Hypothalamus (tissue), 51 donors: ENCODE measurements at regions not wholly inside any gene's neighbourhood (a gene's known extent, or its start where the extent isn't known, plus 50 kb on each side); places are given as distances from the start of the nearest gene placed in this dataset.
"Not testable (repeated sequence)": the region's sequence is repeated elsewhere in the genome, so short reads cannot be mapped to it uniquely, and the experiment has no call there.

Experiments used
- DNase-seq, 51 donors: peaks; one replicate each; lab custom pipeline; 2025; lab: John Stamatoyannopoulos, UW

DNA sequence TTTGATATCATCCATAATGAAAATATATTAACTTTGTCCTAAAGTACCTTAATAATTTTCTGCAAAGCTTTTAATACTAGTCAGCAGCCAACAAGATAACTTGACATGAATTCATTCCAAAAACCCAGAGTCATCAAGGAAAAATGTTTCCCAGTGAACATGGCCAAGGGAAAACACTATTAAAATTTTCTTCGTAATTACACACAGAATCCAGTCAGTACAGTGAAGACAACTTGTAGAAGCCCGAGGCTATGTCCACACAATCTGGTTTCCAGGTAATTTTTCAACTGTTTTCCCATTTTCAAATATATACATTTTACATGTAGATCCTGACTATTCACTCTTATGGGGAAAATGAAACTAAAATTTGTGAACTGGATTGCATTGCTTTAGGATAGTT is 600.9 kb downstream of the CDH8 start:
- no peak for DNase-seq

DNA sequence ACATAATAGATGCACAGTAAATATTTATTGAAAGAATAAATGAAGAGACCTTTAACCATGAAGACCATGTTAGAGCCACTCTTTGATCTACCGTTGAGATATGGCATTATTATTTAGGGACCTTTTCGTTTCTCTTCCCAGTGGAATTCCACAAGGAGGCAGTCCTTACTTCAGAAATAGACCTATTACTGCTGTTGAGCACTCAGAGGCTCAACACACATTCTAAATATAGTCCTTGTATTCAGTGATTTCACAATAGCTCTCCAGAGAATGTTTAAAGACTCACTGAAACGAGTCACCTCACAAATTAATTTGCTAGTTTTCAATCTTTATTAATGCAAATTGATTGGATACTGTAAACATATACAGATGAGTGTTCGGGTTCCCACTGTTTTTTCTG is 603.8 kb downstream of the CDH8 start:
- no peak for DNase-seq

DNA sequence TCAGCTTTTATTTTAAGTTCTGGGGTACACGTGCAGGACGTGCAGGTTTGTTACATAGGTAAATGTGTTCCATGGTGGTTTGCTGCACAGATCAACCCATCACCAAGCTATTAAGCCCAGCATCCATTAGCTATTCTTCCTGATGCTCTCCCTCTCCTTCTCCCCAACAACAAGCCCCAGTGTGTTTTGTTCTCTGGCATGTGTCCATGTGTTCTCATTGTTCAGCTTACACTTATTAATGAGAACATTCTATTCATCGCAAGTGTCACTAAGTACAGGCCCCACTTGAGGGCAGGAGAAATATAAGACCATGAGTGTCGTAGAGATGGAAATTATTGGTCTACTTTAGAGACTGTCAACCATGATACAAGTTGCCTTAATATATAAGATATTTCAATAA is 615.1 kb downstream of the CDH8 start:
- peak in 3 of 51 donors; percentile 2 to 6 (median 4) for DNase-seq

DNA sequence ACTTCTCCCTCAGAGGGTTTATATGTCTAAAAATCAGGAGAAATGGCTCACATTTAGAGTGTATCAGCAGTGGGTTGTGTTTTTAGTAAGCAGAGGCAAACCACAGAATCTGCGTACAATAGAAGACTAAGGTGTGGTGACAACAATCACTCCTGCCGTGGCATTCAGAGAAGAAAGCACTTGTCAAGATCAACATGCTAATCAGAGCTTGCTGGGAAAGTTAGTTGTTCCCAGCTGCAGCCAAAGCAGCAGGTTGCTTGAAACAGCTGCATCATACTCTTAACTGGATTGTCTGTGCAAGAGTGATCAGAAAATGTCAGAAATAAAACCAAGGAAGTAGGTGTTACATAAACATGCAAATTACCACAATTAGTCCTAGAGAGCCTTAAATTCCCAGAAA is 616.4 kb downstream of the CDH8 start:
- DNase-seq: no peak

DNA sequence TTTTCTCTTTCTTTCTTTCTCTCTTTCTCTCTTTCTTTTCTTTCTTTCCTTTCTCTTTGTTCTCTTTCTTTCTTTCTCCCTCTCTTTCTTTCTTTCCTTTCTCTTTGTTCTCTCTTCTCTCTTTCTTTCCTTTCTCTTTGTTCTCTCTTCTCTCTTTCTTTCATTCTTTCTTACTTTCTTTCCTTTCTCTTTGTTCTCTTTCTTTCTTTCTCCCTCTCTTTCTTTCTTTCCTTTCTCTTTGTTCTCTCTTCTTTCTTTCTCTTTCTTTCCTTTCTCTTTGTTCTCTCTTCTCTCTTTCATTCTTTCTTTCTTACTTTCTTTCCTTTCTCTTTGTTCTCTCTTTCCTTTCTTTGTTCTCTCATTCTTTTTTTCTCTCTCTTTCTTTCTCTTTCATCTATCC is 617.4 kb downstream of the CDH8 start:
- not testable (repeated sequence) for DNase-seq

DNA sequence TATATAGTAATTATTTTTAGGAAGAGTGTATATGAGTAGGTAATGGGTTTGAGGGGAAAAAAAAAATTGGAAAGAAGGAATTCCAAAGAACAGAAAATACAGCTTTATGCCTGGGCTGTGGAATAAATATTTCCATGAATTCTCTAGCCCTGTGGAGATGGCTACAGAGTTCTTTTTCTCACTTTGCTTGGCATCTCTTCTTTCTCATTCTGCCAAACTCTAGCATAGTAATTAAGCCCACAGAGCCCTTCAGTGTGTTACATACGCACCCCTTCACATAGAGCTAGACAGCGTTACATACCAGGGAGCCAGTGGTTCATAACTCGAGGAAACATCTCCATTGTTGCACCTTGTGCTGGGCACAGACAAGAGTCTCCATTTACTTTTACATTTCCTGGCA is 621.1 kb downstream of the CDH8 start:
- DNase-seq: no peak

DNA sequence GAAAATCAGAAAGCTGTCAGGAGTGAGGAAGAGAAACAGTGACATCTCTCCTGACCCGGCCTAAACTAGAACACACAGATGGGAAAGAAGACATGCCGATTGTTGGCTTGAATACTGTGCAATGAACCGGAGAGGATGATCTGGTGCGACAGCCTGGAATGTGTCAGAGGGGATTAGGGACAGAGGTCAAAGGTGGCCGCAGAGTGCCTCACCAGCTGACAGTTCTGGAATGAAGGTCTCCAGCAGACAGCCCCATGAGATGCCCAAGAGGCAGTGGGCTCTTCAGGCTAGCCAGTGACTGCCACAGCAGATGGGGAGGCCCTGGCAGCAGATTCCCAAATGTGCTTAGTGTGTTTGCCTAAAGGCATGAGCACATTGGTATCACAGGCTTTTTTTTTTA is 623.2 kb downstream of the CDH8 start:
- DNase-seq: no peak

DNA sequence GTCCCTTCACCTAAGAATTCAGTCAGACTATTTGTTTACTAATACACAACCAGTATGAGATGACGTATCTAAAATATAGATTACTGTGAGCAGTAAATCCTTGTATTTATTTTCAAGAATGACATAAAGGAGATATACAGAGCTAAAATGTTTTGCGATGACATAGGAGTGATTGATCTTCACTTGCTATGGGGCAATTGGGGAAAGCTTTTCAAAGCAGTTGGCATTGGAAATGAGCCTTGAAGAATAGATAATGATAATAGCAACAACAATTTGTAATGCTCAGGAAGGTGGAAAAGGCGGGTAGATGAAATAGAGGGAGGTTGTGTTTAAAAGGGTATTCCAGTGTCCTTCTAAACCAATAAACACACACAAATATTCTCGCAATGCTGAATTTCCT is 623.7 kb downstream of the CDH8 start:
- no peak for DNase-seq

DNA sequence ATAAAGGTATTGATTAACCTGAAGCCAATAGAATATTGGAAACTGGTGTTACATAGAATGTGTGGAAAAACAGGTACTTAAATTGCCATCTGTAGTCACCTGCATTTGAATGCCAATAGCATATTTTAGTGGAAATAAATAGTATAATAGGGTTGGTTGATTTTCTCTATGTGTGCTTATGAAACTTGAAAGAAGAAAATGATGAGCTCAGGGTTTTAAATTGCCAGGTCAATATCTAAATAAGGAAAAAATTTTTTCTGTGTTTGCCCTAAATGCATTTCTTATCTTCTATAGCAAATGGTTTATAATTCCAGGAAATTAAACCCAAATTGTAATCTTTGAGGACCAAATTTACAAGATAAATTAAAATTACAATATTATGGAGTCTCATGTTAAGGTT is 626.6 kb downstream of the CDH8 start:
- DNase-seq: no peak

DNA sequence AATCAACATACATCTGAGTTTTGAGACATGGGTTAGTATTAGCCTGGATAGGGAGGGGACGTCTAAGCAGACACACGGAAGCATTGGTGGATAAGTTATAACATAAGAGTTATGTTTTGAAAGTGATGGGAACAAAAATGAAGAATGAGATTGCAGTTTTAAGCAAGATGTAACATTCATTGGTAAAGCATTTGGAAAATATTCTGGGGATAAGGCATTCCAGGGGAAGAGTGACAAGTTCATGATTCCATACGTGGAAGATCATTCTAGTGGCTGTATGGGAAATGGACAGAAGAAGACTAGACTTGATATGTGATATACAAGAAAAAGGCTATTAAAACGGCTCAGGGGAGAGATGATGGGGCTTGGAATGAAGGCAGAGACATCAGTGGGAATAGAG is 632.9 kb downstream of the CDH8 start:
- DNase-seq: no peak

DNA sequence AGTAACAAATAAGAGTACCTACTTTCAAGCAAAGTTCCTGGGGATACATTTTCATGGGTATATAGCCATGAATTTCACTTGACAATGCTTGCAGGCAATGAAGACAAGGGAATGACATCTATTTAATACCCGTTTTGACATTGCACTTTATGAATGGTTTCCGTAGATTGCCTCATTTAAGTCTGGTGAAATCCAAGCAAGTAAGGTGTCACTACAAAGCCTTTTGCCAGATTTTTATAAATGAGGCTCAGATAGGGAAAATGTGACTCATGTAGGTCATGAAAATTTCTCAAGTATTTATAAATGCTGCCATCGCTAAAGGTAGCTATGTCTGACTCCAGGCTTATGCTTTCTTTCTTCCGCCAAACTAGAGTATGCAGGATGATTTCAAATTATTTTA is 644.3 kb downstream of the CDH8 start:
- DNase-seq: no peak

DNA sequence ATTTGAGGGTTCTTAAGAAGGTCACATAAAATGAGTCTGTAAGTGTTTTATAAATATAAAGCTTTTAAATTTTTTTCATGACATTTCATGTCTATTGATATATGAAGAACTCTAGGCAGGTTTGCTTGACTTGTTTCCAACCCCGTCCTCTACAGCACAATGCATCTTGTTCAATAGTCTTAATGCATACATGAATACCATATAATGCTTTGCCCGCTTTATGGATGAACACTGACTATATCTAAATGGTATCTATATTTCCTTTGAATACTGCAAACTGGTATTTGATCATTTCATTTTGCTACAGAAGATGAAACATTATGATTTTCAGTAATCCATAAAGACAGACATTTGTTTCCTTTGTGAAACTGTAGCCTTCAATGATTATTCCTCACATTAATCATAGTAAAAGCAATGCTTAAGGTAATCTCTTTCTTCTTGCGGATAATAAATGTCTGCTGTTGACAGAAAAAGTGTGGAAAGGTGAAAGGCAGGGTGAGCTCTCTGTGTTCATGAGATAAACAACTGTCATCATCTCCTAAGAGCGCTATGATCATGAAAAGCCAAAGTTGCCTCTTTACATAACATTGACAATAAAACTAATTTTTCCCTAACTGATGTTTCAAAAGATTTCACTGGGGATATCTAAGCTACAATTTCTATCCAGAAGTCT is 645.1 kb downstream of the CDH8 start:
- no peak for DNase-seq

DNA sequence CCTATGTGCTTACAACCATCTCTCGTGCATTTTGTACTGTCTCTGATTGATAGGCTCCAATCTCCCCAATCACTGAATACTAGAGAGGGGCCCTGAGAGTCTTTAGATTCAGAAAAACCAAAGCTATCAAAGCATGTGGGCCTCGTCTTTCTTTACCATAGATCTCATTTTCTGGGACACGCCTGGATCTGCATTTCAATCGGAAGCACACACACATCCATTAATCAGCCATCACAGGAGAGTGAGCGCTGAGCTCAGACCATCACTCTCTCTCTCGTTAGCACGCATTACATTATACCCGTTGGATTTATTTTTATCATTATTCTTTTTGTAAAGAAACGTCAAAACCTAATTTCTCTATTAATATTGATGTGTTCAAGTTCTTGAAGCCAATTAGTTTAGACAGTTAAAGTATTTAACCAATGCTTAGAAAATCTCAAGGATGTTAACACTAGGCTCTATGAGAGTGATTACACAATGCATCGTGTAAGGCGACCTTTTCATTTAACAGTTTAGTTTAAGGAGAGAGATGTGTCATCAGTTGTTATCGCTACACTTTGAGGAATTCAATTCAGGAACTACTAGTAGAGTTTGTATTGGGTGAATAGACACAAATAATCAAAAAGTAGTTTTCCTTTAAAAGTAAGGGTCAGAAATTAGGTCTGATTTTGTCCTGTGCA is 650.7 kb downstream of the CDH8 start:
- DNase-seq: no peak

DNA sequence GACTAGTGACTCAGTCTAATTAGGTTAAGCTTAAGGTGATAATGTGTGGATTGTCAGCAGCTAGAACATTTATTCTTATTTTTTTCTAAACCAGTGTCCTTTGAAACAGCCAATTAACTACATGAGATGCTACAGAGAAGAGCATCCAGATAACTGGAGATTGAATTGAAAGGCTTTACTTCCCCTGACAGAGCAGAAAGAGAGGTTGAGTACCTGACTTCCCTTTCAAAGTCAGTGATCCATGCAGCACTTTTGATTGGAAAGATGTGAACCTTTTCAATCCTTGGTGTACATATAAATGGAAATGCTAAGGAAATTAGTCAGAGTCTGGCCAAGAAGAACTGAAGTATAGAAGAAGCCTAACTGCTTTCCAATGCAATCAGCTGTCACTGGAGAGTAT is 653.8 kb downstream of the CDH8 start:
- DNase-seq: no peak

DNA sequence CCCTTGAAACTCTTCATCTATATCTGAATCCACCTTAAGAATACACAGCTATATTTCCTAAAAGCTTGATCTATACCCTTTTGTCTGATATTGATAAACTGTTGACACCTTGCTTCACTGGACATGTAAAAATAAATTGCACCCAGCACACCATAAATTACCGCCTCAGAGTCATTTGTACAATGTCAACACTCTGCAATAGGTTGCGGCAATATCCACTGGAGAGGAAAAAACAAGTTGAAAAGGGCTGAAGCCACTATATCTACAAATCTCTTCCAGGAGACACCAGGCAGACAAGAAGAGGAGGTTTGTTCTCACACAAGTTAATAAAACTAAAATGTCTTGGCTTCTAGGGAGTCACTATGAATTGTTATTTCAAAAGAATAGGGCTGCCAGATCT is 656.9 kb downstream of the CDH8 start:
- no peak for DNase-seq

DNA sequence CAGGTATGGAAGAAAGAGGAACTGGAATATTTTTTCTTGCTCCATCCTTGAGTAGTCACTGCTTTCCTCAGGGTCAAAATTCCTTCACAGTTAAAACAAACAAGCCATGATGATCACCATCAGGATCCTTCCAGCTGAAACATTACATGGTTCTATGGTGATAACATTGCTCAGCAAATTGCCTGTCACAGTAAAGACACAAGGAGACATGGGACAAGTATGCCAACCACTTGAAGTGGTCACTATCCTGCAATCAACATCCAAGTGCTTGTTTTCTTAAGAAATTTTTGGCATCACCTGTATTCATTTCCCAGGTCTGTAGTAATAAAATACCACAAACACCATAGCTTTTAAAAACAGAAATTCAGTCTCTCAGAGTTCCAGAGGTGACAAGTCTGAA is 662.2 kb downstream of the CDH8 start:
- DNase-seq: no peak

DNA sequence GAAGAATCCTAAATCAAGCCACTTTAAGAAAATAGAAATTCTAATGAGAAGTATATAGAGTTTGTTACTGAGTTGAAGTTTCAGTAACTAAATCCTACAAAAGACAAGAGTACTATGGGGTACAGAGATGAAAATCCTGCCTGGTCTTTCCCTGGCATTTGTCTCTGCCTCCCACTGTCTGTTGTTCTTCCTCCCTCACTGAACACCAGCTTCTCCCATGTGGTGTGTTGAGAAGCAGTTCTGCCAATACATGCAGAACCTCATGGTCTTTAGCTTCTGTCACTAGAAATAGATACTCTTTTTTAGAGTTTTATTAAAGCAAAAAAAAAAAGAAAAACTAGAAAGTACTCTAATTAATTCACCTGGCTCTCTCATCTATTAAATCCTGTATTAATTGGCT is 664.4 kb downstream of the CDH8 start:
- DNase-seq: no peak

DNA sequence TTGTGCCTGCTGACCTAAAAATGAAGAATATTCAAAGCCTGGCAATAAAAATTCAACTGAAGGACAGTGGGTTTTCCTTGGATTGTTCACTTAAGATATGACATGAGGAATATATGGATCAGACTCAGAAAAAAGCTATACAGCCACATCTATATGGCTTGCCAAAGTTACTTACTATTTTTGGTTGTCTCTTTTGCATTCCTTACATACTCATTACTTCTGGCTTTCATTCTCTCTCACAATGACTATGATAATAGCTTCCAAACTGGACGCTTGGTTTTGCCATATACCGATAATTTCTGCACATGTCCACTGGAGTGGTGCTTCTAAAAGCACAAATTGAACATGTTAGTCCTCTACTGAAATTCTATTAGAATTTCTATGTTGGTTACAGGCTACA is 664.9 kb downstream of the CDH8 start:
- DNase-seq: no peak

DNA sequence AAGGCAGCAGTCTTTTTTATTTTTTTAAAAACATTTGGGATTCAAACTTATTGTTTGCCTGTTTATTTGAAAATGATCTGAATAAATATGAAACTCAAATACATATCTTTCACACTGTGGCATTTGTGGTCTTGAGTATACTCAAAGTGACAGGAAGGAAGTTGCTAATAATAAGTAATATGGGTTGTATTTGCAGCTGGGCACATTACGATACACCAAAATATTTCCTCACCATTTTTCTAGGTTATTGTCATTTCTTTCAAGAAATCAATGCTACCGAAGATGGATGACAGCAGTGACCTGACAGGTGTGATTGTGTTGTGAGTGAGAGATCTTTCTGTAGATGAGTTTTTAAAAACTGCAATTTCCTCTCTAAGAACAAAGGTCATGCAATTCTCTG is 665.7 kb downstream of the CDH8 start:
- no peak for DNase-seq

DNA sequence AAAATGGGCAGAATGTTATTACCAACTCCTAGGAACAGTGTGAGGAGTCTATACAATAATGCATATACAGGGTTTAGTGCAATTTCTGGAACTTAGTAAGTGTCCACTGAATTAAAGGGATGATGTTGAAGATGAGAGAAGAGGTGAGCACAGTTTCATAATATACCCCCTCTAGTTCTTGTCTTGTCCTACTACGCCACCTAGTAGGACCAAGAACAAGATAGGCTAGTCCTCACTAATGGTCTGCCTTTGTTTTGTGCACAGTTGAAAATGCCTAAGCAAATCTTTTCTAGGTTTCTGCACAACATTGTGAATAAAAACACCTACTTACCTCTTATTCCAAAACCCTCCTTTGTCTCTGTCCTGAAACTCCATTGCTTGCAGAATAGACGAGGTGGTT is 670.2 kb downstream of the CDH8 start:
- DNase-seq: no peak

DNA sequence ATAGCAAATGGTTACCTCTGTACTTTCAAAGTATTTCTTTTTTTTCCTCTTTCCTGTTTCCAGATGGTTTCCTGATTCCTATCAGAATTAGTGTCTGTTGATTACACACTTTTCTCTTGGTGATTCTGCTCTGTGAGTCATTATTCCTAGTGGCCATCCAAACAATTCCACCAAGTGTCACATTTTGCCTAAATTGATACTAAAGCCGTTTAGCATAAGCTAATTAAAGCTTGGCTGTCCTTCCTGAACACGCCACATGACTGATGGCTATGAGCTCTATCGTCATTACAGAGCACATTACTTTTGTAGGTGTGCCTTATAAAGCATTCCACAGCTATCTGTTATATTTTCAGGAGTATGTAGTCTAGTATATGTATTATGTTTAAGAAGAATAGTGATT is 671.2 kb downstream of the CDH8 start:
- DNase-seq: no peak

DNA sequence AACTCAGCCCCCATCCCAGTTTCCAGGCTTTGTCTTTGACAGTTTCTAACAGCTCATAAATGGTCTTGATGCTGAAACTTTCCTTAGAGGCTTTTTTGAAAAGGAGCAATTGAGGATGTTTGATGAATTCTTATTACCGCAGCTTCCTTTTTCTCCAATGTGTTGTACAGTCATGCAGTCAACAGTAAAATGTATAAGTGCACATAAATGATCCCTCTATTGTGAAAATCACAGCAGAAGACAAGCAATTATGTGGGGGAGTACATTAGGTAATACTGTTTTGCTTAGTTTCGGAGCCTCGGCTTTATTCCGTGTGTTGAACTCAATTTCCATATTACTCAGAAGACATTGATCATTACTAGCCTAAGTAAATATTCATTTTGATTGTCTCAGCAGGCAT is 673.7 kb downstream of the CDH8 start:
- peak in 1 of 51 donors; percentile 43 for DNase-seq

DNA sequence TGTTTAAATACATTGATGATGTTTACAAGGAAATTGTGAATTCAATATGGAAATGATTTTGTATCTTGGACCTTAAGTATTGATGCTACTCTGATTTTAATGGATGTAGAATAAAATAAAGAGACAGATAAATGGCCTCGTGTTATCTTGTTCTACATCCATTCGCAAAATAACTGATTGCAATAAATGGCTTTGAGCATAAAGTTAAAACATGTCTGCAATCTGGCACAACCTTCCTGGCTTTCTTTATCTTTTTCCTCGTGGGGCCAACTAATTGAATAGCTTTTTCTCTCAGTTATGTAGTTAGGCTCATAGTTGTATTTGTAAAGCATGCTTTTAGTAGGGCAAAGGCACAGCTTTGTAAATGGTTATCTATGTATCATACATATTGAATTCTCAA is 691.4 kb downstream of the CDH8 start:
- DNase-seq: no peak
